PC-9 (cell line): ENCODE measurements at regions not wholly inside any gene's neighbourhood (a gene's known extent, or its start where the extent isn't known, plus 50 kb on each side); places are given as distances from the start of the nearest gene placed in this dataset.

Experiments used
- BruUV-seq: library from RNA; stranded (reverse); fragments of 400-500 nt; replicated peaks from 2 replicates; lab custom pipeline; 2021; lab: Mats Ljungman, UMichigan
- CTCF ChIA-PET: fragments of 300-600 bp; sonication (Branson Sonifier 250); formaldehyde crosslinking; loops from one replicate; lab custom pipeline; 2022; ENCODE audit warnings: antibody characterized with exemption; lab: Charles Lee
- POLR2A ChIA-PET: fragments of 300-600 bp; sonication (Branson Sonifier 250); formaldehyde crosslinking; loops from one replicate; lab custom pipeline; 2022; ENCODE audit warnings: antibody characterized with exemption; ENCODE audit not compliant: unreplicated experiment; lab: Charles Lee
- DNase-seq, 2 experiments: peaks; one replicate each; pipeline versions ENCODE4 v3.0.0 to v3.0.0-alpha.2; 2015 to 2022; ENCODE audit warnings: mixed read lengths in 1 of 2
- H2AFZ ChIP-seq: fragments of 200-600 bp; sonication (generic); 2 replicates; pipeline ENCODE4 v1.8.1; 2017; ENCODE audit warnings: antibody characterized with exemption
- H3F3A ChIP-seq: fragments of 200-600 bp; sonication (generic); 2 replicates; pipeline ENCODE4 v1.8.1; 2017; ENCODE audit warnings: antibody characterized with exemption, mild to moderate bottlenecking, low read depth; ENCODE audit not compliant: insufficient read depth
- H3K27ac ChIP-seq: fragments of 200-600 bp; sonication (generic); 2 replicates; pipeline ENCODE4 v1.6.1; 2016; ENCODE audit warnings: mixed run types
- H3K27me3 ChIP-seq: fragments of 200-600 bp; sonication (generic); 2 replicates; pipeline ENCODE4 v1.6.1; 2016; ENCODE audit warnings: low read depth, mixed run types; ENCODE audit not compliant: insufficient read depth
- H3K36me3 ChIP-seq: fragments of 200-600 bp; sonication (generic); 2 replicates; pipeline ENCODE4 v1.6.1; 2016; ENCODE audit warnings: low read depth, mixed run types
- H3K4me1 ChIP-seq: fragments of 200-600 bp; sonication (generic); replicated peaks from 2 replicates; pipeline ENCODE4 v1.6.1; 2016; ENCODE audit warnings: mixed run types; ENCODE audit not compliant: insufficient read depth
- H3K4me2 ChIP-seq: fragments of 200-600 bp; sonication (generic); 2 replicates; pipeline ENCODE4 v1.6.1; 2017; ENCODE audit warnings: mixed run types
- H3K4me3 ChIP-seq: fragments of 200-600 bp; sonication (generic); 2 replicates; pipeline ENCODE4 v1.6.1; 2016; ENCODE audit warnings: mixed run types
- H3K79me2 ChIP-seq: fragments of 200-600 bp; sonication (generic); 2 replicates; pipeline ENCODE4 v1.6.1; 2017; ENCODE audit warnings: low read depth, mixed run types
- H3K9me2 ChIP-seq: fragments of 200-600 bp; sonication (generic); 2 replicates; pipeline ENCODE4 v1.8.1; 2017; ENCODE audit warnings: mild to moderate bottlenecking; ENCODE audit not compliant: insufficient read depth
- H3K9me3 ChIP-seq: fragments of 200-600 bp; sonication (generic); 2 replicates; pipeline ENCODE4 v1.8.1; 2016; ENCODE audit warnings: low read depth; ENCODE audit not compliant: insufficient read depth
- H4K20me1 ChIP-seq: fragments of 200-600 bp; sonication (generic); 2 replicates; pipeline ENCODE4 v1.8.1; 2017; ENCODE audit not compliant: insufficient read depth
- CTCF ChIP-seq: fragments of 200-600 bp; sonication (generic); conservative IDR thresholded peaks from 2 replicates; pipeline ENCODE4 v1.6.1; 2017; ENCODE audit warnings: mixed run types, antibody characterized with exemption, mild to moderate bottlenecking, moderate library complexity
- EZH2 ChIP-seq: fragments of 200-600 bp; sonication (generic); IDR thresholded peaks from 2 replicates; pipeline ENCODE4 v1.8.0; 2017; ENCODE audit warnings: antibody characterized with exemption, low read depth
- intact Hi-C: fragments of 100-400 bp; cut with micrococcal nuclease; formaldehyde crosslinking; loops from one replicate; pipeline ENCODE4 v1.10.0; 2022; ENCODE audit not compliant: unreplicated experiment

DNA sequence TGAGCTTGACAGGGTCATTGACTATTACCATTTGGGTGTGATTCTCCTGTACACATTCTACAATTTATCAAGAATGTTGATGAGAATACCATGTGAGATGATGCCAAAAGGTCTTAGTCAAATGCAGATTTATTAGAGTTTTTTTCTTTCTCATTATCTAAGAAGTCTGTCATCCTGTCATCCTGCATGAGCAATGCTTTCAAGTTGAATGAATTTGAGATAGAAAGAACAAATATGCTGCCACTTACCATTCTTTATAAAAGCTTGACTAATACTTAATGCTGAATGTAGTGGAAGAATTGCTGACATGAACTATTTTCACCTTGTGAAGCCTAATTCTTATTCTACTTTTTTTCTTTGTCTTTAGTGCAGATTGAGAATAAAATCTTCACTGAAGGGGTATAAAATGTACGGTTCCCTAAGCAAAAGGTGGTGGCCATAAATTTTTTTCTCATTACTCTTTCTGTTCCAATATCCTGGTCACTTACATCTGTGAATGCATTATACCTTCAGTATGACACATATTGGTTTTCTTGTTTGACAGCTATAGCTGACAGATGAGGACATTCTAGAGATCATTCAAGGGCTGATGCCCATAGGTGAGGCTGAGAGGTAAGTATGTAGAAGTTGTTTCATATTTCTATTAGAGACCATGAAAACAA lies 1434.7 kb downstream of the SLITRK1 start:
- Histone ChIP-seq H3K4me2 (no peak overlapping the region), H4K20me1 (no peaks in the 10 kb centered on the region), H3K9me2 (no peaks in the 10 kb centered on the region), H2AFZ (no peak overlapping the region), H3F3A (no peaks in the 10 kb centered on the region), H3K9me3 (no peaks in the 10 kb centered on the region), H3K79me2 (no peaks in the 10 kb centered on the region), H3K4me3 (no peak overlapping the region), H3K27ac (no peak overlapping the region), H3K36me3 (no peaks in the 10 kb centered on the region), H3K4me1 (no peaks in the 10 kb centered on the region), H3K27me3 (no peaks in the 10 kb centered on the region)
- intact Hi-C loops, result no loop called here
- ChIA-PET POLR2A (no interaction called here), CTCF (no interaction called here)
- no TSS peak for BruUV-seq
- DNase-seq, result no peak
- TF ChIP-seq EZH2 (no peak), CTCF (no peak)

GRCh38 chr13:82439159-82439904 lies 1442.9 kb downstream of the SLITRK1 start:
- no peak overlapping the region for H3K4me2 ChIP-seq
- no peaks in the 10 kb centered on the region for H3K9me2 ChIP-seq
- H3K9me3 ChIP-seq, result no peaks in the 10 kb centered on the region
- no peaks in the 10 kb centered on the region for H3K79me2 ChIP-seq
- no peaks in the 10 kb centered on the region for H3K36me3 ChIP-seq
- no peak overlapping the region for H3K4me3 ChIP-seq
- H3F3A ChIP-seq, result no peaks in the 10 kb centered on the region
- no peak for DNase-seq
- intact Hi-C loops, result no loop called here
- no peaks in the 10 kb centered on the region for H3K27me3 ChIP-seq
- H3K27ac ChIP-seq, result no peak overlapping the region
- no peak overlapping the region for H2AFZ ChIP-seq
- ChIA-PET CTCF (no interaction called here), POLR2A (no interaction called here)
- TF ChIP-seq CTCF (no peak), EZH2 (no peak)
- H4K20me1 ChIP-seq, result no peaks in the 10 kb centered on the region
- BruUV-seq, result no TSS peak
- no peaks in the 10 kb centered on the region for H3K4me1 ChIP-seq

DNA sequence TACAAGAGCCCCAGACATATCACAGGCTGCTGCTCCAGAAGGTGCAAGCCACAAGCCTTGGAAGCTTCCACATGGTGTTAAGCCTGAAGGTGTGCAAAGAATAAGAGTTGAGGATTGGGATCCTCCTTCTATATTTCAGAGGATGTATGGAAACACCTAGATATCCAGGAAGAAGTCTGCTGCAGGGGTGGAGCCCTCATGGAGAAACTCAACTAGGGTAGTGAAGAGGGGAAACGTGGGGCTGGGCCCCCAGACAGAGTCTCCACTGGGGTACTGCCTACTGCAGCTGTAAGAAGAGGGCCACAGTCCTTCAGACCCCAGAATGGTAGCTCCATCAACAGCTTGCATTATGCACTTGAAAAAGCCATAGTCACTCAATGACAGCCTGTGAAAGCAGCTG lies 1444.0 kb downstream of the SLITRK1 start:
- intact Hi-C loops, result no loop called here
- Histone ChIP-seq H3K9me3 (no peaks in the 10 kb centered on the region), H3K27ac (no peak overlapping the region), H3K36me3 (no peaks in the 10 kb centered on the region), H3K27me3 (no peaks in the 10 kb centered on the region), H3K4me2 (no peak overlapping the region), H3K9me2 (no peaks in the 10 kb centered on the region), H3F3A (no peaks in the 10 kb centered on the region), H4K20me1 (no peaks in the 10 kb centered on the region), H2AFZ (no peak overlapping the region), H3K79me2 (no peaks in the 10 kb centered on the region), H3K4me3 (no peak overlapping the region), H3K4me1 (no peaks in the 10 kb centered on the region)
- DNase-seq, result no peak
- CTCF ChIA-PET, result no interaction called here
- TF ChIP-seq CTCF, result no peak
- TF ChIP-seq EZH2, result no peak
- BruUV-seq, result no TSS peak
- POLR2A ChIA-PET, result no interaction called here
